GM18517 (cell line): ENCODE measurements at regions not wholly inside any gene's neighbourhood (a gene's known extent, or its start where the extent isn't known, plus 50 kb on each side); places are given as distances from the start of the nearest gene placed in this dataset.
"Not testable (repeated sequence)": the region's sequence is repeated elsewhere in the genome, so short reads cannot be mapped to it uniquely, and the experiment has no call there.

Source experiments
- ATAC-seq: cut with Tn5 transposase; IDR thresholded peaks from one replicate; pipeline ENCODE4 v1.9.1; 2021; ENCODE audit warnings: mild to moderate bottlenecking, moderate library complexity; ENCODE audit not compliant: unreplicated experiment

GRCh38 chr11:56883371-56883987 lies 105.2 kb upstream of the OR5AK2 start:
- ATAC-seq = no peak

- ATAC-seq = no peak
These were observed 112.0 kb upstream of the OR5AK2 start for GRCh38 chr11:56876621-56877275.

- no peak for ATAC-seq
These were observed 106.7 kb upstream of the OR9G4 start for GRCh38 chr11:56855217-56855616.

- ATAC-seq = no peak
These were observed 103.6 kb upstream of the OR9G4 start for GRCh38 chr11:56852131-56852530.

- no peak for ATAC-seq
These were observed 101.4 kb upstream of the OR9G4 start for GRCh38 chr11:56849852-56850251.

- ATAC-seq = no peak
These were observed 100.8 kb upstream of the OR9G4 start for GRCh38 chr11:56849250-56849649.

GRCh38 chr11:56848141-56848809 lies 99.8 kb upstream of the OR9G4 start:
- ATAC-seq = no peak

GRCh38 chr11:56846631-56847576 lies 98.4 kb upstream of the OR9G4 start:
- no peak for ATAC-seq

GRCh38 chr11:56845121-56845732 lies 96.7 kb upstream of the OR9G4 start:
- ATAC-seq = no peak

GRCh38 chr11:56843816-56844215 lies 95.3 kb upstream of the OR9G4 start:
- ATAC-seq = no peak

GRCh38 chr11:56842814-56843794 lies 94.6 kb upstream of the OR9G4 start:
- ATAC-seq = no peak

- ATAC-seq = peak; percentile 69
These were observed 92.8 kb upstream of the OR9G4 start for GRCh38 chr11:56841210-56841810.

GRCh38 chr11:56827357-56827756 lies 78.9 kb upstream of the OR9G4 start:
- ATAC-seq = not testable (repeated sequence)

GRCh38 chr11:56819916-56820315 lies 71.4 kb upstream of the OR9G4 start:
- ATAC-seq = no peak

GRCh38 chr11:56817661-56818060 lies 69.2 kb upstream of the OR9G4 start:
- no peak for ATAC-seq

- no peak for ATAC-seq
These were observed 67.8 kb upstream of the OR9G4 start for GRCh38 chr11:56816259-56816658.

- no peak for ATAC-seq
These were observed 59.8 kb upstream of the OR9G4 start for GRCh38 chr11:56808326-56808725.

GRCh38 chr11:56799691-56800210 lies 51.3 kb upstream of the OR9G4 start:
- no peak for ATAC-seq
